ENCODE measurements at regions not wholly inside any gene's neighbourhood (a gene's known extent, or its start where the extent isn't known, plus 50 kb on each side); places are given as distances from the start of the nearest gene placed in this dataset.
"Not testable (repeated sequence)": the region's sequence is repeated elsewhere in the genome, so short reads cannot be mapped to it uniquely, and the experiment has no call there.

- no peak overlapping the region for H3K27ac ChIP-seq
Measured at GRCh38 chr13:24931450-24932251, 164.3 kb upstream of the PABPC3 start.

GRCh38 chr13:24933106-24934023, 162.6 kb upstream of the PABPC3 start:
- H3K27ac ChIP-seq; DNase-seq; H3K36me3 ChIP-seq; H3K9me3 ChIP-seq; H3K27me3 ChIP-seq; intact Hi-C loops (cut with DNase I); H3K4me3 ChIP-seq; H3K4me1 ChIP-seq (ENCODE audit: insufficient read depth): not testable (repeated sequence)
- 63 to 70% (median 65%) methylated on average over 15 of the region's 15 CpGs for WGBS, 3 donors

More at GRCh38 chr13:24931450-24932251, 164.3 kb upstream of the PABPC3 start:
- 5 to 15% (median 13%) methylated on average over 31 of the region's 31 CpGs for WGBS, 3 donors
- intact Hi-C loops (cut with DNase I): no loop called here
- Histone ChIP-seq H3K36me3 (no peaks in the 10 kb centered on the region), H3K9me3 (no peaks in the 10 kb centered on the region), H3K27me3 (no peaks in the 10 kb centered on the region), H3K4me1 (ENCODE audit: insufficient read depth) (no peaks in the 10 kb centered on the region), H3K4me3 (no peak overlapping the region)
- TF ChIP-seq EP300 (IDR thresholded peaks at IDR 0.05): no peak
- no peak for DNase-seq

- intact Hi-C loops (cut with DNase I); H3K27ac ChIP-seq; H3K4me3 ChIP-seq; H3K27me3 ChIP-seq; H3K36me3 ChIP-seq; DNase-seq; H3K9me3 ChIP-seq; H3K4me1 ChIP-seq (ENCODE audit: insufficient read depth): not testable (repeated sequence)
- 57 to 60% (median 59%) methylated on average over 4 of the region's 4 CpGs for WGBS, 3 donors
Measured at GRCh38 chr13:24934024-24934385, 161.9 kb upstream of the PABPC3 start.

DNA sequence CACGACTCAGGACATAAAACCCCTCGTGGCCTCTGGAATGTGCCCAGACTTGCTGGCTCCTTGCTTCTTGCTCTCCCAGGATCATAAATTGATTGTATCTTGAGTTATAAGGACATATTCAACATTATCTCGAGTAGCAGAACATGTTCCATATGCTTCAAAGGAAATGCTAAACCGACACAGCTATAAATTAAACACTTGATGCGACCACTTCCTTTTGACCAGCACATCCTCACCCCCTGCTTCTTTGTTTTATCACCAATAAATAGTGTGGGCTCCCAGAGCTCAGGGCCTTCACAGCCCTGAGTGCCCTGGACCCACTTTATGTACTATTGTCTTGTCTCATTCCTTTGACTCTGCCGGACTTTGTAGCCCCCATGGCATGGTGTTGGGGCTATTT, 157.0 kb upstream of the PABPC3 start:
- Histone ChIP-seq H3K36me3 (no peaks in the 10 kb centered on the region), H3K9me3 (no peaks in the 10 kb centered on the region), H3K27ac (no peak overlapping the region), H3K4me3 (no peak overlapping the region), H3K4me1 (ENCODE audit: insufficient read depth) (no peaks in the 10 kb centered on the region), H3K27me3 (no peaks in the 10 kb centered on the region)
- TF ChIP-seq, protein P1, sequence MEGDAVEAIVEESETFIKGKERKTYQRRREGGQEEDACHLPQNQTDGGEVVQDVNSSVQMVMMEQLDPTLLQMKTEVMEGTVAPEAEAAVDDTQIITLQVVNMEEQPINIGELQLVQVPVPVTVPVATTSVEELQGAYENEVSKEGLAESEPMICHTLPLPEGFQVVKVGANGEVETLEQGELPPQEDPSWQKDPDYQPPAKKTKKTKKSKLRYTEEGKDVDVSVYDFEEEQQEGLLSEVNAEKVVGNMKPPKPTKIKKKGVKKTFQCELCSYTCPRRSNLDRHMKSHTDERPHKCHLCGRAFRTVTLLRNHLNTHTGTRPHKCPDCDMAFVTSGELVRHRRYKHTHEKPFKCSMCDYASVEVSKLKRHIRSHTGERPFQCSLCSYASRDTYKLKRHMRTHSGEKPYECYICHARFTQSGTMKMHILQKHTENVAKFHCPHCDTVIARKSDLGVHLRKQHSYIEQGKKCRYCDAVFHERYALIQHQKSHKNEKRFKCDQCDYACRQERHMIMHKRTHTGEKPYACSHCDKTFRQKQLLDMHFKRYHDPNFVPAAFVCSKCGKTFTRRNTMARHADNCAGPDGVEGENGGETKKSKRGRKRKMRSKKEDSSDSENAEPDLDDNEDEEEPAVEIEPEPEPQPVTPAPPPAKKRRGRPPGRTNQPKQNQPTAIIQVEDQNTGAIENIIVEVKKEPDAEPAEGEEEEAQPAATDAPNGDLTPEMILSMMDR (IDR thresholded peaks at IDR 0.05): no peak
- TF ChIP-seq POLR2A (IDR thresholded peaks at IDR 0.05) (no peak), EP300 (IDR thresholded peaks at IDR 0.05) (no peak)
- 27 to 50% (median 47%) methylated on average over 5 to 6 of the region's 6 CpGs for WGBS, 3 donors
- intact Hi-C loops (cut with DNase I): no loop called here
- no peak for DNase-seq

DNA sequence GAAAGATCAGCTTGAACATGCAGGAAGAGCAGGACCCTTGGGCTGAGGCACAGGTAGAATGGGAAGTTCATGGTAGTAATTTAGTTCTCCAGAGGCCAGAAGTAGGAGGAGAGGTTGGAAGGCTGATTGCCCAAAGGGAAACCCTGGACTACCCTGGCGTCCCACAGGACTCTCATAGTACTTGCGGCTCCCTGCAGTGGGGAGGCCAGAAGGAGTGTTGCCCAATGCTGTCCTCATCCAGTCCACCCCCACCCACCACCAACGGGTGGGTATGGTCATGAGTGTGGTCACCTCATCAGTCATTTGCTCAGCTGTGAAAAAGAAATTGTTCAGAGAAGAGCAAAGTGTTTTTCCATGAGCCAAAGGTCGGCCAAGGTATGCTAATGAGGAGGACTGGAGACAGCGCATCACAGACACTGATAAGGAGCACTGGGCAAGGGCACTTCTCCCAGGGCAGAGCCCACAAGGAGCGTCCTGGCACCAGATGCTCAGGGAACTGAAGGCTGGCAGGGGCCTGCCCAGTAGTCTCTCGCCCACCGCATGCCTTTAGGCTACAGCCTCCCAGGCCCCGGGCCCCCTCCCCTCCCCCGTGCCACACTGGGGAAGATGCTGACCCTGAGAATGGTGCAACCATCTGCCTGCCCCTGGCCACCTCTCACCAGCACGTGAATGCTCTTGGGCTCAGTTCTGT, 154.8 kb upstream of the PABPC3 start:
- H3K4me3 ChIP-seq; intact Hi-C loops (cut with DNase I); H3K36me3 ChIP-seq; H3K27ac ChIP-seq; H3K9me3 ChIP-seq; DNase-seq; H3K27me3 ChIP-seq; H3K4me1 ChIP-seq (ENCODE audit: insufficient read depth): not testable (repeated sequence)
- WGBS, 3 donors: 79 to 84% (median 79%) methylated on average over 11 of the region's 11 CpGs

DNA sequence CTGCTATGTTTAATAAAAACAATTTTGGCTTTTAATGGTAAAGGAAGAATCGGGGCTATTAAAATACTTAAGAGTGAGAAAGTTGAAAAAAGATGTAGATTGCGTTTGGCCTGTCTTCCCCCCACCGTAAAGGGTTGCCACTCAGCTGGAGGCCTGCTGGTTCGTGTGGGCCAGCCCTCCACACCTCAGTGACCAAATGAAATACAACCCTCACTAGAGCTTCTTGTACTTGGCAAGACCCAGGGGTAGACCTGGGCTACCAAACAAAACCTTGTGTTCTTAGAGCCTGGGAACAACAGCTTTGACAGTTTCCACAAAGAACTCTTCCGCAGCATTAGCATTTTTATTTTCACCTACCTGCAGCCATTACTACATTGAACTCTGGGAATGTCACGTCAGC, 152.8 kb upstream of the PABPC3 start:
- H3K4me1 ChIP-seq (ENCODE audit: insufficient read depth): no peaks in the 10 kb centered on the region
- no peak overlapping the region for H3K27ac ChIP-seq
- DNase-seq: no peak
- H3K9me3 ChIP-seq: no peaks in the 10 kb centered on the region
- intact Hi-C loops (cut with DNase I): no loop called here
- TF ChIP-seq, protein P1 (IDR thresholded peaks at IDR 0.05): no peak
- TF ChIP-seq EP300 (IDR thresholded peaks at IDR 0.05): no peak
- TF ChIP-seq POLR2A (IDR thresholded peaks at IDR 0.05): no peak
- 62 to 72% (median 67%) methylated on average over 6 of the region's 6 CpGs for WGBS, 3 donors
- no peak overlapping the region for H3K4me3 ChIP-seq
- H3K36me3 ChIP-seq: no peaks in the 10 kb centered on the region
- H3K27me3 ChIP-seq: no peaks in the 10 kb centered on the region

DNA sequence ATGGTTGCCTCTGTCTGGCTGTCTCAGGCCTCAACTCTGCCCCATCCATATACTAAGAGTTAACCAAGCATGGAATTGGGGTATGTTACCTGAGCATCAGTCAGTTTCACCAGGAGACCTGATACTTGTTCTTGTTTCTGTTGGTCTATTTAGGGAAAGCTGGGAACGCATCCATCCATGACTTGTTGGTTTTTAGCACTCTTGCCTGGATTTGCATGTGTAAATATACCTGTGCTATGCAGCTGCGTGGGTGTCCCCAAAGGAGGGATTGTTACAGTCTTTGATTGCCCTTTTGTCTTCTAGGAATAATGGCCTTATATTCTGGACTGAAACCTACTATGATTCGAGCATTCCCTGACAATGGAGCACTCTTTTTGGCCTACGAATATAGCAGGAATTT, 151.9 kb upstream of the PABPC3 start:
- H3K4me3 ChIP-seq; H3K27me3 ChIP-seq; H3K4me1 ChIP-seq (ENCODE audit: insufficient read depth); H3K27ac ChIP-seq; H3K36me3 ChIP-seq; H3K9me3 ChIP-seq; DNase-seq; intact Hi-C loops (cut with DNase I): not testable (repeated sequence)
- 65 to 89% (median 71%) methylated on average over 4 of the region's 4 CpGs for WGBS, 3 donors

DNA sequence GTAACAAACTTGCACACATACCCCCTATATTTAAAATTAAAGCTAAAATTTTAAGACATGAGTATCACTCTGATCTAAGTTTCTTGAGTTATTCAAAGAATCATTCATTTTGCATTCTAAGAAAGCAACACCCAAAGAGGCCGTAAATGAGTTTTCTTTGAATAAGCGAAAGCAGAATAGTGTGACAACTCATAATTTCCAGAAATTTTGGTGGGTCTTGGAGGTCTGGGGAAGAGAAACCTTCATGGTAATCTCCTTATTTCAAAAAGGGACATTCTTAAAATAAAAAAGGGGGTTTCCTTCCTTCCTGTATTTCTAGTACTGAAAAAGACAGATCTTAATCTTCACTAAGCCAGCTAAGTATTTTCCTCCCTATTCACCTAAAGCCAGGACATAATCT, 147.0 kb upstream of the PABPC3 start:
- H3K9me3 ChIP-seq; DNase-seq; H3K36me3 ChIP-seq; H3K4me3 ChIP-seq; H3K27ac ChIP-seq; H3K4me1 ChIP-seq (ENCODE audit: insufficient read depth); intact Hi-C loops (cut with DNase I); H3K27me3 ChIP-seq: not testable (repeated sequence)
- 94 to 99% (median 97%) methylated on average over 2 of the region's 2 CpGs for WGBS, 3 donors

- H3K9me3 ChIP-seq; H3K4me3 ChIP-seq; H3K4me1 ChIP-seq (ENCODE audit: insufficient read depth); H3K27ac ChIP-seq; intact Hi-C loops (cut with DNase I); DNase-seq; H3K36me3 ChIP-seq; H3K27me3 ChIP-seq: not testable (repeated sequence)
Measured at GRCh38 chr13:24950611-24951010, 145.3 kb upstream of the PABPC3 start.

All from ovary (tissue), 7 donors.